ENCODE measurements at regions not wholly inside any gene's neighbourhood (a gene's known extent, or its start where the extent isn't known, plus 50 kb on each side); places are given as distances from the start of the nearest gene placed in this dataset.

- TF ChIP-seq CTCF (IDR thresholded peaks at IDR 0.05) = peak in 1 of 3 experiments; percentile 19
- no peak for TF ChIP-seq POLR2A (IDR thresholded peaks at IDR 0.05)
- no peaks in the 10 kb centered on the region for H3K4me1 ChIP-seq
- DNase-seq = no peak
- no peak overlapping the region for H3K27ac ChIP-seq
- no peaks in the 10 kb centered on the region for H3K27me3 ChIP-seq
- H3K4me3 ChIP-seq = no peak overlapping the region
- no peaks in the 10 kb centered on the region for H3K9me3 ChIP-seq
- intact Hi-C loops (cut with DNase I; ENCODE audit: low total_unique reads) = no loop called here
- 77 to 85% methylated on average over 8 of the region's 8 CpGs for WGBS, 2 donors
- no peaks in the 10 kb centered on the region for H3K36me3 ChIP-seq (ENCODE audit: low read depth, missing control alignments)
Measured at GRCh38 chr12:94725375-94726168, 75.2 kb upstream of the TMCC3 start.

GRCh38 chr12:94722664-94723063 lies 72.3 kb upstream of the TMCC3 start:
- DNase-seq = no peak
- H3K9me3 ChIP-seq = no peaks in the 10 kb centered on the region
- TF ChIP-seq CTCF (IDR thresholded peaks at IDR 0.05) (no peak), POLR2A (IDR thresholded peaks at IDR 0.05) (no peak)
- intact Hi-C loops (cut with DNase I; ENCODE audit: low total_unique reads) = no loop called here
- H3K4me1 ChIP-seq = no peaks in the 10 kb centered on the region
- H3K27ac ChIP-seq = no peak overlapping the region
- 73 to 82% methylated on average over 3 of the region's 3 CpGs for WGBS, 2 donors
- no peak overlapping the region for H3K4me3 ChIP-seq
- no peaks in the 10 kb centered on the region for H3K27me3 ChIP-seq
- H3K36me3 ChIP-seq (ENCODE audit: low read depth, missing control alignments) = no peaks in the 10 kb centered on the region

- TF ChIP-seq POLR2A (IDR thresholded peaks at IDR 0.05) = no peak
- Histone ChIP-seq H3K4me3 (no peak overlapping the region), H3K27ac (no peak overlapping the region), H3K9me3 (no peaks in the 10 kb centered on the region), H3K27me3 (no peaks in the 10 kb centered on the region), H3K36me3 (ENCODE audit: low read depth, missing control alignments) (no peaks in the 10 kb centered on the region), H3K4me1 (no peaks in the 10 kb centered on the region)
- 75 to 100% methylated on average over 1 of the region's 1 CpG for WGBS, 2 donors
- intact Hi-C loops (cut with DNase I; ENCODE audit: low total_unique reads) = no loop called here
- DNase-seq = no peak
Measured at GRCh38 chr12:94721173-94721572, 70.8 kb upstream of the TMCC3 start.

- 70 to 71% methylated on average over 1 of the region's 1 CpG for WGBS, 2 donors
- no peak overlapping the region for H3K4me3 ChIP-seq
- TF ChIP-seq CTCF (IDR thresholded peaks at IDR 0.05) = no peak
- TF ChIP-seq POLR2A (IDR thresholded peaks at IDR 0.05) = no peak
- no peaks in the 10 kb centered on the region for H3K27me3 ChIP-seq
- no peaks in the 10 kb centered on the region for H3K4me1 ChIP-seq
- H3K36me3 ChIP-seq (ENCODE audit: low read depth, missing control alignments) = no peaks in the 10 kb centered on the region
- no peak for DNase-seq
- intact Hi-C loops (cut with DNase I; ENCODE audit: low total_unique reads) = no loop called here
- no peaks in the 10 kb centered on the region for H3K9me3 ChIP-seq
- no peak overlapping the region for H3K27ac ChIP-seq
Measured at GRCh38 chr12:94718114-94718513, 67.8 kb upstream of the TMCC3 start.

- TF ChIP-seq CTCF (IDR thresholded peaks at IDR 0.05) = no peak
- TF ChIP-seq POLR2A (IDR thresholded peaks at IDR 0.05) = no peak
- Histone ChIP-seq H3K4me3 (no peak overlapping the region), H3K9me3 (no peaks in the 10 kb centered on the region), H3K36me3 (ENCODE audit: low read depth, missing control alignments) (no peaks in the 10 kb centered on the region), H3K4me1 (no peaks in the 10 kb centered on the region), H3K27ac (no peak overlapping the region), H3K27me3 (no peaks in the 10 kb centered on the region)
- intact Hi-C loops (cut with DNase I; ENCODE audit: low total_unique reads) = no loop called here
- 84 to 89% methylated on average over 1 of the region's 1 CpG for WGBS, 2 donors
- DNase-seq = no peak
Measured at GRCh38 chr12:94717656-94718055, 67.3 kb upstream of the TMCC3 start.

Data from testis (tissue), 2 donors.